ENCODE measurements at regions not wholly inside any gene's neighbourhood (a gene's known extent, or its start where the extent isn't known, plus 50 kb on each side); places are given as distances from the start of the nearest gene placed in this dataset.

- TF ChIP-seq RAD21 (IDR thresholded peaks at IDR 0.05): peak; percentile 79 to 83
- no peak for TF ChIP-seq YY1 (IDR thresholded peaks at IDR 0.05)
- TF ChIP-seq CTCF (IDR thresholded peaks at IDR 0.05; ENCODE audit: low read depth, low read length, missing input control): peak; percentile 51
- no peak for TF ChIP-seq MAX (IDR thresholded peaks at IDR 0.05)
- TF ChIP-seq, protein P1, sequence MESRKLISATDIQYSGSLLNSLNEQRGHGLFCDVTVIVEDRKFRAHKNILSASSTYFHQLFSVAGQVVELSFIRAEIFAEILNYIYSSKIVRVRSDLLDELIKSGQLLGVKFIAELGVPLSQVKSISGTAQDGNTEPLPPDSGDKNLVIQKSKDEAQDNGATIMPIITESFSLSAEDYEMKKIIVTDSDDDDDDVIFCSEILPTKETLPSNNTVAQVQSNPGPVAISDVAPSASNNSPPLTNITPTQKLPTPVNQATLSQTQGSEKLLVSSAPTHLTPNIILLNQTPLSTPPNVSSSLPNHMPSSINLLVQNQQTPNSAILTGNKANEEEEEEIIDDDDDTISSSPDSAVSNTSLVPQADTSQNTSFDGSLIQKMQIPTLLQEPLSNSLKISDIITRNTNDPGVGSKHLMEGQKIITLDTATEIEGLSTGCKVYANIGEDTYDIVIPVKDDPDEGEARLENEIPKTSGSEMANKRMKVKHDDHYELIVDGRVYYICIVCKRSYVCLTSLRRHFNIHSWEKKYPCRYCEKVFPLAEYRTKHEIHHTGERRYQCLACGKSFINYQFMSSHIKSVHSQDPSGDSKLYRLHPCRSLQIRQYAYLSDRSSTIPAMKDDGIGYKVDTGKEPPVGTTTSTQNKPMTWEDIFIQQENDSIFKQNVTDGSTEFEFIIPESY (IDR thresholded peaks at IDR 0.05): no peak
- no peak for TF ChIP-seq EGR1 (IDR thresholded peaks at IDR 0.05; ENCODE audit: low read depth in 2 of 2)
- no peak for TF ChIP-seq JUND (IDR thresholded peaks at IDR 0.05)
- TF ChIP-seq TAF1 (conservative IDR thresholded peaks at IDR 0.05): no peak
- TF ChIP-seq HNF4A (conservative IDR thresholded peaks at IDR 0.05): no peak
- TF ChIP-seq, protein P2, sequence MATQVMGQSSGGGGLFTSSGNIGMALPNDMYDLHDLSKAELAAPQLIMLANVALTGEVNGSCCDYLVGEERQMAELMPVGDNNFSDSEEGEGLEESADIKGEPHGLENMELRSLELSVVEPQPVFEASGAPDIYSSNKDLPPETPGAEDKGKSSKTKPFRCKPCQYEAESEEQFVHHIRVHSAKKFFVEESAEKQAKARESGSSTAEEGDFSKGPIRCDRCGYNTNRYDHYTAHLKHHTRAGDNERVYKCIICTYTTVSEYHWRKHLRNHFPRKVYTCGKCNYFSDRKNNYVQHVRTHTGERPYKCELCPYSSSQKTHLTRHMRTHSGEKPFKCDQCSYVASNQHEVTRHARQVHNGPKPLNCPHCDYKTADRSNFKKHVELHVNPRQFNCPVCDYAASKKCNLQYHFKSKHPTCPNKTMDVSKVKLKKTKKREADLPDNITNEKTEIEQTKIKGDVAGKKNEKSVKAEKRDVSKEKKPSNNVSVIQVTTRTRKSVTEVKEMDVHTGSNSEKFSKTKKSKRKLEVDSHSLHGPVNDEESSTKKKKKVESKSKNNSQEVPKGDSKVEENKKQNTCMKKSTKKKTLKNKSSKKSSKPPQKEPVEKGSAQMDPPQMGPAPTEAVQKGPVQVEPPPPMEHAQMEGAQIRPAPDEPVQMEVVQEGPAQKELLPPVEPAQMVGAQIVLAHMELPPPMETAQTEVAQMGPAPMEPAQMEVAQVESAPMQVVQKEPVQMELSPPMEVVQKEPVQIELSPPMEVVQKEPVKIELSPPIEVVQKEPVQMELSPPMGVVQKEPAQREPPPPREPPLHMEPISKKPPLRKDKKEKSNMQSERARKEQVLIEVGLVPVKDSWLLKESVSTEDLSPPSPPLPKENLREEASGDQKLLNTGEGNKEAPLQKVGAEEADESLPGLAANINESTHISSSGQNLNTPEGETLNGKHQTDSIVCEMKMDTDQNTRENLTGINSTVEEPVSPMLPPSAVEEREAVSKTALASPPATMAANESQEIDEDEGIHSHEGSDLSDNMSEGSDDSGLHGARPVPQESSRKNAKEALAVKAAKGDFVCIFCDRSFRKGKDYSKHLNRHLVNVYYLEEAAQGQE (IDR thresholded peaks at IDR 0.05): no peak
These were observed 442.6 kb upstream of the MARCKS start for GRCh38 chr6:113414511-113414910.
